OCI-LY1 (cell line): ENCODE measurements at regions not wholly inside any gene's neighbourhood (a gene's known extent, or its start where the extent isn't known, plus 50 kb on each side); places are given as distances from the start of the nearest gene placed in this dataset.

ENCODE experiments used
- H2AFZ ChIP-seq: fragments of 200-600 bp; sonication (generic), shearing (Covaris generic); 2 replicates; pipeline ENCODE4 v1.6.0; 2014; ENCODE audit warnings: antibody characterized with exemption, mild to moderate bottlenecking, low read length
- H3F3A ChIP-seq: fragments of 200-600 bp; sonication (generic), shearing (Covaris generic); 2 replicates; pipeline ENCODE4 v1.6.0; 2014; ENCODE audit warnings: mild to moderate bottlenecking, antibody characterized with exemption, low read length, moderate library complexity; ENCODE audit not compliant: insufficient read depth
- H3K27ac ChIP-seq: fragments of 200-600 bp; sonication (generic); 2 replicates; pipeline ENCODE4 v1.5.1; 2014; ENCODE audit warnings: low read length, mixed run types, mild to moderate bottlenecking, low read depth; ENCODE audit not compliant: poor library complexity, severe bottlenecking
- H3K27me3 ChIP-seq: fragments of 200-600 bp; sonication (generic); 2 replicates; pipeline ENCODE4 v1.6.0; 2014; ENCODE audit warnings: antibody characterized with exemption, mild to moderate bottlenecking, low read length, moderate library complexity; ENCODE audit not compliant: insufficient read depth
- H3K36me3 ChIP-seq: fragments of 200-600 bp; sonication (generic); 2 replicates; pipeline ENCODE4 v1.6.1; 2014; ENCODE audit warnings: mild to moderate bottlenecking, antibody characterized with exemption, low read length, moderate library complexity, mixed read lengths; ENCODE audit not compliant: insufficient read depth
- H3K4me1 ChIP-seq: fragments of 200-600 bp; sonication (generic); 2 replicates; pipeline ENCODE4 v1.5.1; 2014; ENCODE audit warnings: mild to moderate bottlenecking, low read length, moderate library complexity; ENCODE audit not compliant: insufficient read depth, severe bottlenecking
- H3K4me2 ChIP-seq: fragments of 200-600 bp; sonication (generic), shearing (Covaris generic); 2 replicates; pipeline ENCODE4 v1.6.1; 2014; ENCODE audit warnings: low read length
- H3K4me3 ChIP-seq: fragments of 200-600 bp; sonication (generic); 2 replicates; pipeline ENCODE4 v1.5.1; 2014; ENCODE audit warnings: low read length, low read depth, mild to moderate bottlenecking, mixed read lengths; ENCODE audit not compliant: poor library complexity, severe bottlenecking
- H3K79me2 ChIP-seq: fragments of 200-600 bp; shearing (Covaris generic); 2 replicates; pipeline ENCODE4 v1.6.1; 2016; ENCODE audit warnings: mixed run types, low read length, mixed read lengths; ENCODE audit not compliant: insufficient read depth
- H3K9ac ChIP-seq: fragments of 200-600 bp; sonication (generic), shearing (Covaris generic); 2 replicates; pipeline ENCODE4 v1.6.1; 2014; ENCODE audit warnings: mild to moderate bottlenecking, low read length, mixed read lengths
- H3K9me2 ChIP-seq: fragments of 200-600 bp; sonication (generic), shearing (Covaris generic); 2 replicates; pipeline ENCODE4 v1.6.1; 2014; ENCODE audit warnings: low read depth, mild to moderate bottlenecking, low read length, mixed read lengths
- H3K9me3 ChIP-seq: fragments of 200-600 bp; shearing (Covaris generic); 2 replicates; pipeline ENCODE4 v1.6.1; 2014; ENCODE audit warnings: low read length, mixed read lengths
- H4K20me1 ChIP-seq: fragments of 200-600 bp; sonication (generic), shearing (Covaris generic); 2 replicates; pipeline ENCODE4 v1.6.0; 2016; ENCODE audit warnings: mild to moderate bottlenecking, low read length; ENCODE audit not compliant: insufficient read depth
- EZH2 ChIP-seq: fragments of 200-600 bp; sonication (generic), shearing (Covaris generic); IDR thresholded peaks from 2 replicates; pipeline ENCODE4 v1.8.0; 2017; ENCODE audit warnings: borderline replicate concordance, mixed run types, mild to moderate bottlenecking, antibody characterized with exemption, low read length, moderate library complexity, mixed read lengths
- TF ChIP-seq, protein P1 (sequence below): fragments of 200-600 bp; sonication (generic), shearing (Covaris generic); IDR thresholded peaks from 2 replicates; pipeline ENCODE4 v1.5.1; 2017; ENCODE audit warnings: mild to moderate bottlenecking, antibody characterized with exemption, low read length, moderate library complexity, mixed read lengths

- Histone ChIP-seq H2AFZ (no peak overlapping the region), H3K27ac (no peak overlapping the region), H3K79me2 (no peaks in the 10 kb centered on the region), H4K20me1 (no peaks in the 10 kb centered on the region), H3K4me1 (no peaks in the 10 kb centered on the region), H3K4me2 (no peak overlapping the region), H3K36me3 (no peaks in the 10 kb centered on the region), H3K9ac (no peak overlapping the region), H3K9me2 (no peaks in the 10 kb centered on the region), H3F3A (no peaks in the 10 kb centered on the region), H3K27me3 (no peaks in the 10 kb centered on the region), H3K4me3 (no peak overlapping the region), H3K9me3 (no peaks in the 10 kb centered on the region)
- TF ChIP-seq, protein P1, sequence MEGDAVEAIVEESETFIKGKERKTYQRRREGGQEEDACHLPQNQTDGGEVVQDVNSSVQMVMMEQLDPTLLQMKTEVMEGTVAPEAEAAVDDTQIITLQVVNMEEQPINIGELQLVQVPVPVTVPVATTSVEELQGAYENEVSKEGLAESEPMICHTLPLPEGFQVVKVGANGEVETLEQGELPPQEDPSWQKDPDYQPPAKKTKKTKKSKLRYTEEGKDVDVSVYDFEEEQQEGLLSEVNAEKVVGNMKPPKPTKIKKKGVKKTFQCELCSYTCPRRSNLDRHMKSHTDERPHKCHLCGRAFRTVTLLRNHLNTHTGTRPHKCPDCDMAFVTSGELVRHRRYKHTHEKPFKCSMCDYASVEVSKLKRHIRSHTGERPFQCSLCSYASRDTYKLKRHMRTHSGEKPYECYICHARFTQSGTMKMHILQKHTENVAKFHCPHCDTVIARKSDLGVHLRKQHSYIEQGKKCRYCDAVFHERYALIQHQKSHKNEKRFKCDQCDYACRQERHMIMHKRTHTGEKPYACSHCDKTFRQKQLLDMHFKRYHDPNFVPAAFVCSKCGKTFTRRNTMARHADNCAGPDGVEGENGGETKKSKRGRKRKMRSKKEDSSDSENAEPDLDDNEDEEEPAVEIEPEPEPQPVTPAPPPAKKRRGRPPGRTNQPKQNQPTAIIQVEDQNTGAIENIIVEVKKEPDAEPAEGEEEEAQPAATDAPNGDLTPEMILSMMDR, result no peak
Measured at GRCh38 chr5:18219241-18219640, 585.0 kb downstream of the TAF11L14 start.

GRCh38 chr5:18220631-18221030 lies 586.4 kb downstream of the TAF11L14 start:
- H2AFZ ChIP-seq, result no peak overlapping the region

DNA sequence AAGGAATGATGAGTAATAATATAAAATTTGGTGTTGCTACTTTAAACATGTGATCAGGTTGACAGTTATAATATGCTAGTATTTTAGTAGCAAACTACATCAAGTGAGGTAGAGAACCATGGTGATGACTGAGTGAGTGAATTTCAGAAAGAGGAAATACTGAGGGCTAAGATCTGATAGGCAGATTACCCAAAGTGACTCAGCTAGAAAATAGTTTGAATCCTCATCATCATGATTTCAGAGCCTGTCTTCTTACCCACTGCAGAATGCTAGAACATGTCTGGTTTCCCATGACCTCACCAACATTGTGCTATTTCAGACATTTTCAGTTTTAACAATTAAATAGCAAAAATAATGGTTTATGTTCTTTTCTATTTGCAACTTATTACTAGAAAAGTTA lies 602.1 kb downstream of the TAF11L14 start:
- H2AFZ ChIP-seq, result no peak overlapping the region
- no peaks in the 10 kb centered on the region for H3K79me2 ChIP-seq
- no peaks in the 10 kb centered on the region for H3K9me2 ChIP-seq
- no peak for TF ChIP-seq EZH2
- TF ChIP-seq, protein P1, result no peak
- no peaks in the 10 kb centered on the region for H3K4me1 ChIP-seq
- no peaks in the 10 kb centered on the region for H3K36me3 ChIP-seq
- H3K27ac ChIP-seq, result no peak overlapping the region
- no peaks in the 10 kb centered on the region for H3F3A ChIP-seq
- H3K27me3 ChIP-seq, result no peaks in the 10 kb centered on the region
- no peaks in the 10 kb centered on the region for H4K20me1 ChIP-seq
- H3K9me3 ChIP-seq, result no peaks in the 10 kb centered on the region
- no peak overlapping the region for H3K9ac ChIP-seq
- H3K4me2 ChIP-seq, result no peak overlapping the region
- H3K4me3 ChIP-seq, result no peak overlapping the region

More at GRCh38 chr5:18220631-18221030, 586.4 kb downstream of the TAF11L14 start:
- H3K9me3 ChIP-seq, result no peaks in the 10 kb centered on the region
- H3K36me3 ChIP-seq, result no peaks in the 10 kb centered on the region
- no peak overlapping the region for H3K4me3 ChIP-seq
- no peaks in the 10 kb centered on the region for H3K4me1 ChIP-seq
- H3K9me2 ChIP-seq, result no peaks in the 10 kb centered on the region
- no peaks in the 10 kb centered on the region for H3F3A ChIP-seq
- H3K27ac ChIP-seq, result no peak overlapping the region
- no peaks in the 10 kb centered on the region for H3K79me2 ChIP-seq
- no peak overlapping the region for H3K9ac ChIP-seq
- H3K27me3 ChIP-seq, result no peaks in the 10 kb centered on the region
- no peak overlapping the region for H3K4me2 ChIP-seq
- H4K20me1 ChIP-seq, result no peaks in the 10 kb centered on the region
- TF ChIP-seq, protein P1, result no peak
- TF ChIP-seq EZH2, result no peak
